ENCODE measurements at regions not wholly inside any gene's neighbourhood (a gene's known extent, or its start where the extent isn't known, plus 50 kb on each side); places are given as distances from the start of the nearest gene placed in this dataset.

DNA sequence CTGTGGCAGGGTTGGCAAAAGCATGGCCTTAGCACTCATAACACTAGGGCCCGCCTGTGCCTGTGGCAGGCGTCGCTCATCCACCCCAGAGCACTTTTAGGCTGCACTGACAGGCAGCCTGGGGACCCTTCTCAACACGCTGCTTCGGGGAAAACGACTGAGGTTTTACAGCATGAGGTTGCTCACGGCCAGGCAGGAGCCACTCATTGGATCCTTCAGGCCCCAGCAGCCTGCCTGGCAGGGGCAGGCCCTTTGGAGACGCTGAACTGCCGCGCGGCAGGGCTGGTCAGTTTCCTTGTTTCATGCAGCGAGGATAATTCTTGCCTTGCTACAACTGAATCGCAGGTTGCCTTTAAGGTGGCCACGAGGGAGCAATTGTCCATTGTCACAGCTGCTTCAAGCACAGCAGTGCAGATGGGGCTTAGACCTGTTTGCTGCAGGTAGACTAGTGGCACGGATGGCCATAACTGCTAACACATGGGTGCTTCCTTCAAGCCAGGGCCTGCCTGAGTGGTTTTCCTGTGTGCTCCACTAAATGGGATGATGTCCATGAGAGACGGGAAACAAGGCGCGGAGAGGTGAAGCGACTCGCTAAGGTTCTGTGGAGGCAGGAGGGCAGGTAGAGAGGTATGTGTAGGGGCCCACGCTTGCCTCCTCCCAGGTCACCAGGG, 49.9 kb upstream of the HS6ST1 start:
- no peak for DNase-seq

DNA sequence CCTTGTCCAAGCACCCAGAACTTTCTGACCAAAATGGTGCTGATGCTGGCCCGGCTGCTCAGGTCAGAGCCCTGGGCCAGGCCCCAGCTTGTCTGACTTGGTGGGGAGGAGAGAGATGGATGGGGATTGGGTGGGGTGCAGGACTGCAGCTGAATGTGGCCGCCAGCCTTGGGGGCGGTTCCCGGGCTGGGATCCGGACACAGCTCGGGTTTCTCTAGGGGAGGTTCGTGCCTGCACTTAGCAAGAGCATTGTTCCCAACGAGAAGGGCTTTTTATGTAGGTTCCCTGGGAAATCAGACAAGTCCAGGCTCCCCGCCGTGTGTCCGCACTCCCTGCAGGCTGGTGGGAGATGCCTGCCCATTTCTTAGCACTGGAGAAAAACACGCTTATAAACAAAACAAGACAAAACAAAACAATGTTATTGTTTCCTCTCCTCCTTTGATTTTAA, 50.5 kb upstream of the HS6ST1 start:
- DNase-seq: no peak

DNA sequence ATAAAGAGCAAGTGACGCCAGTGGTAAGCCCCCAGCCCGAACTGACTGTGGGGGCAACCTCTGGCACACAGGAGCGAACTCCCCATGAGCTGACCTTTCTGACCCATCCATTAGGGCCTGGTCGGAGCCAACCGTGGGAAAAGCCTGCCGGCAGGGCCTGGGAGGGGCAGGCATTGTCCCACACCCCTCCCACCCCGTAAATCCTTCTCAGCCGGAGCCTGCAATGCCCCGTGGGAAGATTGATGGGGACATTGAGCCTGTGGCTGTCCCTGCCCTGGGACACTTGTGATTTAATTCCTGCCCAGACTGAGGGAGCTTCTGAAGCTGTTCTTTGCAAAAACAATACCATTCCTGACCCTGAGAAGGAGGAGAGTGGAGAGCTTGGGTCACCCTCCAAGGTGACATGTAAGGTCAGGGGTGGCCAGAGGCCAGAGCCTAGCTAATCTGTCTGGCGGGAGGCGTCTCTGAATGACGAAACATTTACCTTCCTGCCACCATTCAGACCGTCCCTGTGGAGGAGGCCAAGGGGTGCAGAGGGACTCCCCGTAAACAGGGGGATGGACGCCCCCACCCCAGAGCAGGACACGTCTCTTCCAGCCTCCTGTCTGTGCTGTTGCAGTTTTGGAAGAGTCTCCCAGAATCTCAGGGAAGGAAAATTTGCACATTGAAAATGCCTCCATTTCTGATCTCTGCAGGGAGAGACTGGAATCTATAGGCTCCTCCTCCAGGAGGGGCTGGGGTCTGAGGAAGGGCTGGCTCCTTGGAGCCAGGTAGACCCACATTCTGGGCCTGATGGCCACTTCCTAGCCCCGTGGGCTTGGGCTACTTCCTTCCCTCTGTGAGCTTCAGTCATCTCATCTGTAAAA, 51.2 kb upstream of the HS6ST1 start:
- no peak for DNase-seq

DNA sequence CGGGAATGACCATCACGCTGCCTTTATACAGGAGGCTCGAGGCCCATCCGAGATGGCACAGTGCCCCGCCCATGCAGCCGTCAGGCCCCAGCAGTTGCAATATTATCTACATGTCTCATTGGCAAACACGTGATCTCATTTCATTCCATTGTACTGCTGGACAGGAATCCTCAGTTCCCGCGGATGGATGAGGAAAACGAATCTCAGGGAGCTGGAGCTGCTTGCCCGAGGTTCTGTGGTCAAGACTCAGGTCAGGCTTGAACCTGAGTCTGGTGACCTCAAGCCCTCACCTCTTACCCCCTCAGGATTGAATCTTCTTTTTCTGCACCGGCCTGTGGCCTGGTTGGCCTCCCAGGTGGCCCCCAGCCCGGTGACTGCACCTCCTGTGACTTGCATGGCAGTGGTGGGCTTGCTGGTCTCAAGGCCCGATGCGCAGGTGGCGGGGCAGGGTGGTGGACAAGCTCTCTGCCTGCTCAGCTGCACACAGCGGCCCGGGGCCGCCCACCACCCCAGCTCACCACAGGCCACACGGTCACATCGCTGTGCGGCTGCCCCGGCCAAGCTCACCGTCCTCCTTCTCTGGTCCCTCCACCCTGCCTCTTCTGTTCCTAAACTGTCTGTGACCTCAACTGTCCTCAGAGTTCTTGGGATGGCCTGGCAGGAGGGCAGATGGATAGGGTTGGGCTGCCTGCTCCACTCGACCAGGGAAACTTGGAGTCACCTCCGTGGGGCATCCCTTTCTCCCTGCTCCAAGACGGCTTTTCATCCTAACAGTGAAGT, 52.0 kb upstream of the HS6ST1 start:
- DNase-seq: no peak

DNA sequence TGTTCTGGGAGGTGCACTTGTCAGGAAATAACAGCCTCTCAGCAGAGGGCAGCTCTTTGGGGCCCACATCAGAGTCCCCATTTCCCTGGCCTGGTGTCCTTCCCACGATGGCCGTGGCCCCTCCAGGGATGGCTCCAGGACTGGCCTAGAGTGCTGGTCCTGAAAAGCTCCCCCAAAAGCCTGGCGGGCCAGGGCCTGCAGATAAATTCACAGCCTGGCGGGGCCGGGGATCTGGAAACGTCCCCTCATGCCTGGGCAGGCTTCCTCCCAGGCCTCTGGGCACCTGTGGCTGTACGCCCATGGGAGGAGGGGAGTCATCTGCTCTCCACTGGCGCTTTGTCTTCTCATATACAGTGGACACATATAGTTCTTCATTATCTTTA, 52.6 kb upstream of the HS6ST1 start:
- no peak for DNase-seq

DNA sequence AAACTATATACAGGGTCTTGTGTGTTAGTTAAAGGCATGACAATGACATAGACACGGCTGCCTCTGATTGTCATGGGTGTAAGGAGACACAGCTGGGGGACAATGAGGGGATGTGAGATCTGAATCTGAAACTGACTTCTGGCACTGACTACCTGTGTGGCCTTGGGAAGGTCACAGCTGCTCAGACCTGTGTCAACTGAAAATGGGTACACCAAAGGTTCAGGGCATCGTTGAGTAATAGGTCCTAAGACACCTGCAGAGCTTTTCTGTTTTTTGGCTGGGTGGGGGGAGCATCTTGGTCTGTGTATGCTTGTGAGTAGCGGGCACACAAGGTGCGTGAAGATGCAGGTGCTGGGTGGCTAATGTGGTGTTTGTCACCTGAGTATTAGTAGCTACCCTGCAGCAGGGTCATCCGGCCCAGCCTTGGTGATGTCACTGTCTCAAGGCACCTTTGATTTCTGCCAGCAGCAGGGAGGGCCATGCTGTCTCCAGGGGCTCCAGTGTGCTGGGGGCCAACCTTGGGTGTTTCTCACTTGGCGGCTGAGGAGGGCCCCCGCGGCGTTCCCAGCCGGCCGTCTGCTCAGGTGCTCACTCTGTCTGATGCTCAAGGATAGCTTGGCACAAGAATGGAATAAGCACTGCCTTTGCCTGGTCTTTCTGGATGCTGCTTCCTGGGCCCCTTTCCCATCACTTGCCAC, 53.1 kb upstream of the HS6ST1 start:
- no peak for DNase-seq

DNA sequence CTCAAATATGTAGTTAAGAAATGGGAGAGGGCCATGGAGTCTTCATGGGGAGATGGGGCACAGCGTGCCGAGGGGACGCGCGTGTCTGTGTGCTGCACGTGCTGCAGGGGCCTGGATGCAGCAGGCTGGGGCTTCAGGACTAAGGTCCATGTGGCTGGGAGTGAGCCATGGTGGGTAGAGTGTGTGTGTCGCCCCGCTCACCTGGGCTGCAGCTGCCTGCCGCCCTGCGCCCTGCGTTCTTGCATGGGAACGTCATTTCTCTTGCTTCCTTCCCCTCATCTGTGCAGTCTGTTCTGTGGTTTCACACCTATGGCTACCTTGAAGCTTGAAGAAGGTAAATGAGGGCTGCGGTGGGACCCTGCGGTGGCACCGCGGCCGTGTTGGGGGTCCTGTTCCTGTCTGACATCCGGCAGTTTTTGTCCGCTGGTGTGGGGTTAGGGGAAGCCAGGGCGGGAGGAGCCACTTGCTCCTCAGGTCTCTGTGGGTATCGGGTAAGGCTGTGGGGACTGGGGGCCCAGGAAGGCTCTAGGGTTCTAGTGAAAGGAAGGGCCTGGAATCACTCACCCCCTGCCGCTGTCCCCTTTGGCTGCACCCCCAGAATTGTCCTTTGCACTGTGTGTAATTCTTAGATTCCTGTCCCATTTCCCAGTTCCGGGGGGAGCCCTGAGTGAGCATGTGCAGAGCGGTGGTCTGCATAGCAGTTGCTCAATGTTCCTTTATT, 54.1 kb upstream of the HS6ST1 start:
- DNase-seq: no peak

DNA sequence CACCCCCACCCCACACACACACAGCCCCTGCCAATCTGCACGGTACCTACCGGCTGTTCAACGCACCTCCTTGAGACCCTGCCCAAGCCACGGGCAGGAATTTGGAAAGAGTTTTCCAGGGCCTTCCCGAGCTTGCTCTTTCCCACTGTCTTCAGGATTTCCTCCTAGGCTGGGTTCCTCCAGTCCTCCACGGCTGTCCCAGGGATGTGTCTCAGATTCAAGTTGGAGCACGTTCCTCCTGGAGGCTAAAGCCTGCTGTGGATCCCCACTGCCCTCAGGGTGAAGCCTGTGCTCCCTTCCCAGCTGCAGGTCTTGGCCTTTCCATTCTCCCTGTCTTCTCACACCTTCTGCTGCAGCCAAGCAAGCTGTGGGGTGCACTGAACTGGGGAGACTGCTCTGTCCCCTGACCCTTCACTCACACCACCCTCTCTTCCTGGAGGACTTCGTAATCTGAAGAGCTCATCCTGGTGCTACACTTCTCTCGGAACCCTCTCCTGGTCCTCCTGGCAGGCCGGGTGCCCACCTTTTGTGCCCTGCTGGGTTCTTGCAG, 54.9 kb upstream of the HS6ST1 start:
- no peak for DNase-seq

DNA sequence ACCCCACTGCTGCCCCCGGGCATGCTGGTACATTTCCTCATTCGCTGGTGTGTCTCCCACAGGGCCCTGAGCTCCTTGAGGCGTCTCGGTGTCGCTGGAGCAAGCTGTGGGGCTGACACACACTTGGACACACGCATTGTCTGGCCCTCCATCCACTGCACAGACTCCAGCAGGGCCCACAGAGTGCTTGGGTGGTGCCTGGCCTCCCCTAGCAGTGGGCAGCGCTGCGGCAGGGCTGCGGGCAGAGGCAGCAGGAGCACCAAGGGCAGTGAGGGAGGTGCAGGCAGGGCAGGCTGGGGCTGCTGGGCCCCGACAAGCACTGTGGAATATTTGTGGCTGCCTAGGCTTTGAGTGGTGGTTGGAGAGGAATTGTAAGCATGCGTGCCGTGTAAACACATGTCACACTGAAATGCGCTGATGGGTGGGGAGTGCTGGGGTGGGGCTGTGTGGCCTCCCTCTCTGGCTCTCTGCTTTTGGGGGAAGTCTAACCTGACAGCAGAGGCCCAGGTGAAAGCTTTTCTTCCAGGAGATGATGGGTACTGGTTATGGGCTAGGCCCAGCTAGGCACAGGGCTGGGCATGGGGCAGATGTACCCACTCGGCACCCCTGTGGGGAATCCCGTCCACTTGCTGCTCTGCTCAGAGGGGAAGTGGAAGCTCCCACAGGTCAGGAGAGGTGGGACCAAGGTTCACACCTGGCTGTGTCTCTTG, 55.5 kb upstream of the HS6ST1 start:
- DNase-seq: no peak

DNA sequence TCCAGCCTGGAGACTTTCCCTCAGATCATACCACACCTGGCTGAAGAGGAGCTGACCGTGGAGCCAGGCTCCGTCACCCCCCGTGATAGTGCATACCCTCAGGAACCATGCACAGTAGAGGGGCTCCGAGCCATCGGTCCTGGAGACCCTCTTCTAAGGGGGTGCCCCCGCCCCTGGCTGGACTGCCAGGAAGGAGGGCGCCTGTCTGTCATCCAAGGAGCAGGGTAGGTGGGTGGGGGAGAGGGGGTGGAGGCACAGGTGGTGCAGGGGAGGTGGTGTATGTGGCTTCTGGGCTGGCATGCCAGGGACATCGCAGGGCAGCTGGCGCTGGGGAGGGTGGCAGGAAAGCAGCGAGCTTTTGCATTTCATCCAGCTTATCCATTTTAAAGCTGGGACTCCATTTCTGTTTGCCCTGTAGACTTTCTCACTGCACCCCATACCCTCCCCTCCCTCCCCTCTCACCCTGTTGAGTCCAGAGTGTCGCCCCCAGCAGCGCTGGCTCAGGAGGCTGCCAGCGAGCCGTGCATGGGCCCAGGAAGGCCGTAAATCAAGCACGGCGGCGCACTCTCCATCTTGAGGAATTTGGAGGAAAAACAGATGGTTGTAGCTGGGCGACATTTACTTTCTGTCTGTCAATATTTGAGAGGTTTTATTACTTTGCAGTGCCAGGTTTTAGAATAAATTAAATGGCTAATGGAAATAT, 56.2 kb upstream of the HS6ST1 start:
- DNase-seq: no peak

DNA sequence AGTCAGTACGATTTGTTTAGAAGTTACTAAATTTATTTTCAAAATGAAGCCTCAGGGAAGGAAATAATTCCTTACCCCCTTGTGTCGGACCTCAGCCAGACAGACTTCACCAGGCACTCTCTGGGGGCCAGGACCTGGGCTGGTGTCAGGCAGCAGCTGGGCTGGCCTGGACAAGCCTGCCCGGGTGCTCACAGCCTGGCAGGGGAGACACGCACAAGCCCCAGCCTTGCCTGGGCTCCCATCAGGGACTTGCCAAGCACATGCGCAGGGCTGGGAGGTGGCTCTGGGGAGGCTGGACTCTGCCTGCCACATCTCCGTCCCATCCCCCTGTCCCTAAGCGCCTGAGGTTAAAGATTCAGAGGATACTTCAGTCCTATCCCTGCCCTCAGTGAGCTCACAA, 56.8 kb upstream of the HS6ST1 start:
- DNase-seq: no peak

DNA sequence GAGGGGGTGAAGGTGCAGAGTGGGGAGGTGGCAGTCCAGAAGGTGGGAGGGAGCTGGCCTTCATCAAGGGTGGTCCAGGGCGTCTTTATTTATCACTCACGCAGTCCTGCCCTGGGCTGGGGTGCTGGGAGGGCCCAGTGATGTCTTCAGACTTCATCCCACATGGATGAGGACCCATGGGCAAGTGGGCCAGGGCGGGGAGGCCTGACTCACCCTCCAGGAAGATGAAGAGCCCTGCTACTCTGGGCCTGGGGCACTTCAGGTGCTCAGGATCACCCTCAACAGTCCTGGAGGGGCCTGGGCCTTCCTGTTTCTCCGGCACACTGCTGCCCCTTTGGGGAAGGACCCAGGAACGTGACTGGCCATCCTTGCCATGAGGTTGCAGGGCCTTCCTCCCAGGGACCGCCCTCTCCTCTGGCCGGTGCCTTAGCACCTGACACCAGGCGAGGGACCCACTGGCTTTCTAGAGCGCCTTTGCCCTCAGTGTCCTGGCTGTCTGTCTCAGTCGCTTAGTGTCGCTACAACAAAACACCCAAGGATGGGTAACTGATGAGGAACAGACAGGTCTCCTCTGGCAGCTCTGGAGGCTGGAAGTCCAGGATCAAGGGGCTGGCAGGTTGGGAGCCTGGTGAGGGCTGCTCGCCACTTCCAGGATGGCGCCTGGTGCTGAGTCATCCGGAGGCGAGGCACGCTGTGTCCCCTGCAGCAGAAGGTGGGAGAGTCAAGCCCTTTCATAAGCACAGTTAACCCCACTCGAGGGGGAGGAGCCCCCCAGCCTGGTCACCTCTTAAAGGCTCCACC, 57.8 kb upstream of the HS6ST1 start:
- no peak for DNase-seq

DNA sequence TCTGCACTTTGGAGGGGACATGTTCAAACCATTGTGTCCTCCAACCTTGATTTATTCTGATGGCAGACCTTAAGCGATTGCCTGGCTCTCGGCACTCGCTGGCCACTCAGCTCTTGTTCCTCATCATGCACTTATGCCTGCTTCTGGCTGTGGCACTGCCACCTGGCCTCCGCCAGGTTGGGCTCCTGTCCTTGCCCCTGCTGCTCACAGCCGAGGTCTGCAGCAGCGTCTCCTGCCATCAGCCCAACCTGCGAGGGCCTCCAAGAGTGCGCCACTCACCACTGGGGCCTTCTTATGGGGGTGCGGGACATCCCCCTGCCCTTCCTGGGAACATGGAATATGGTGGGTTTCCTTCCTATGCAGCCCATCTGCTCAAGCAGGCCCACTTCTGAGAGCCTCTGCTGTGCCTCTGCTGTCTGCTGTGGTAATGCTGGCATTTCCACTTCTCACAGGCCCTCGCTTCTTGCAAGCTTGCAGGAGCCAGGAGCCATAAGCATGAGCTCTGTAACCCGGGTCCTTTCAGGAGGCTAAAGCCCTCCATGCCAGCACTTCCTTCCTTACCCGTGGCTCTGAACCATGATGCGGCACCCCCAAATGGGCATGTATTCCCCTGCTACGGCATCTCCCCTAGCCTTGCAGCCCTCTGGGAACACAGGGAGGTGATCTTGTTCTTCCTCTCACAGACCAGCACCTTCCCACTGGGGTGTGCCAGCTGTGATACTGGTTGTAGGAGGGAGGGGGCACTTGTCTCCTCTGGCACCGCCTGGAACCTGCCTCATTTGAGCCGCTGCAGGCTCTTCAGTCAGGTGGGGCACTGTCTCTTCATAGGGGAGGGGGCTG, 58.6 kb upstream of the HS6ST1 start:
- DNase-seq: no peak

DNA sequence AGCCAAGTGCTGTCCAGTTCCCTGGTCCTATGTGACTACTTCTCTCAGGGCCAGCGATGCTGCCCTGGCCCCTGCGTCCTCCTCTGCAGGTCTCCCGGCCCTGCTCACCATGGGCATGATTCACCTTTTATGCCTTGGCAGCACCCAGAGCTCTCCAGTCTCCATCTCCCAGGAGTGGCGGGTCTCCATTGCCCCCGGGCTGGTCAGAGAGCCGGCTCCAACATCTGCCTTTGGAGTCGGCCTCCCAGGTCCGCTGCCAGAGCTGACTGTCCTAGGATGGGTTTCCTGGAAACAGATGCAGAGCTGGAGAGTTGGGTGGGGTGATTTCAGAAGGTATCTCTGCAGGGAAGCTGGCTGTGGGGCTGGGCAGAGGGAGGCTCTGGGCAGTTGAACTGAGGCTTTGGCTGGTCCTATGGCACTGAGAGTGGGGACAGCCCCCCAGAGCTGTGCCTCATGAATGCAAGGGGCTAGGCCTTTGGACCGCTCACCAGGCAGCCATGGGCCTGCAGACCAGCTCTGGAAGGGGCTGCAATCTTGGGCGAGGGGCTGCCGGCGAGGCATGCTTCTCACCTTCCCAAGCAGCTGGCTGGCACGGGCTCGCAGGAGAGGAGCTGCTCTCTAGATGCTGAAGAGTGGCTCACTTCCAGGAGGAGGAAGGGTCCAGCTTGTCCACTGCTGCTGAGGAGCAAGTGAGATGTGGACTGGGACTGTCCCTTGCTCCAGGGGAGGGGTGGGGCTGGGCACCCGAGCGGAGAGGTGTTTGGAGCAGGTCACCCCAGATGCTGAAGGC, 59.8 kb upstream of the HS6ST1 start:
- no peak for DNase-seq

DNA sequence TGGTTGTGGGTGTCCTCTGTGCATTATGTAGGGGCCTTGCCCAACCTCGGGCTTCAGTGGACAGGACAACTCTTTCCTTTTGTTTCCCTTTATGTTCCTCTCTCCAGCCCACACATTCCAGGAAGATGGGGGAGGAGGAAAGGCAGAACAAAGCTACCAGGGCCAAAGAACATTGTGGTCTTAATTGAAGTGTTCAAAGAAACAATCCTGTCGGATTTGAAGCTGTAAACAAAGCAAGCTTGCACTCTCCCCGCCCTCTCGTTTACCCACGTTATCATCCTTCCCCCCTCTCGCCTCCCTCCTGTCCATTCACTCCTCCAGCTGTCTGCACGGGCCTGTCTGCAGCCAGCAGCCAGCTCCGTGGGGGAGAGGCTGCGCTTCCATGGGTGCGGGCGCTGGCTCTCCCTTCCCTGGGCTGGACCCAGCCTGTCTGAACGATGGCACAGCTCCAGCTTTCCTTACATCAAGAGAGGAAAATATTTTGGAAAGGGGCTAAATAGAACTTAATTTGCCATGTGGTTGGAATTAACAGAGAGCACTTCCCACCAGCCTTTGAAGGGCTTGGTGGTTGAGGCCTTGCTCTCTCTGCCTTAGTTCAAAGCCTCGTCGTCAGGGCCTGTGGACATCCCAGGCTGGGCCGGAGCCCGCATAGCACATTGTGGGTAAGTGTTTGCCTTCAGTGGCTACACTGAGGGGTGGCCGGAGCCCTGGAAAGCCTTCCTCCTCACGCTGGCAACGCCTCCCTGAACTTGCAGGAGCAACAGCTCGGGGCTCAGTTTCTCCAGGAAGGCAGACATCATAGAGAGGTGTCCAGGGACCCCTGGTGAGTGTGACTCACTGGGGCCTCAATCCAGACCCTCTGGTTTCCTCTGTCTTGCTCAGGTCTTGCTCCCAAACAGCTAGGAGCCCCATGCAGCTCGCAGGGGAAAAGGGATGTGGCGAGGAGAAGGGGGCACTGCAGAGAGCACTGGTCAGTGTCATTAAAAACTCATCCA, 60.6 kb upstream of the HS6ST1 start:
- DNase-seq: no peak

DNA sequence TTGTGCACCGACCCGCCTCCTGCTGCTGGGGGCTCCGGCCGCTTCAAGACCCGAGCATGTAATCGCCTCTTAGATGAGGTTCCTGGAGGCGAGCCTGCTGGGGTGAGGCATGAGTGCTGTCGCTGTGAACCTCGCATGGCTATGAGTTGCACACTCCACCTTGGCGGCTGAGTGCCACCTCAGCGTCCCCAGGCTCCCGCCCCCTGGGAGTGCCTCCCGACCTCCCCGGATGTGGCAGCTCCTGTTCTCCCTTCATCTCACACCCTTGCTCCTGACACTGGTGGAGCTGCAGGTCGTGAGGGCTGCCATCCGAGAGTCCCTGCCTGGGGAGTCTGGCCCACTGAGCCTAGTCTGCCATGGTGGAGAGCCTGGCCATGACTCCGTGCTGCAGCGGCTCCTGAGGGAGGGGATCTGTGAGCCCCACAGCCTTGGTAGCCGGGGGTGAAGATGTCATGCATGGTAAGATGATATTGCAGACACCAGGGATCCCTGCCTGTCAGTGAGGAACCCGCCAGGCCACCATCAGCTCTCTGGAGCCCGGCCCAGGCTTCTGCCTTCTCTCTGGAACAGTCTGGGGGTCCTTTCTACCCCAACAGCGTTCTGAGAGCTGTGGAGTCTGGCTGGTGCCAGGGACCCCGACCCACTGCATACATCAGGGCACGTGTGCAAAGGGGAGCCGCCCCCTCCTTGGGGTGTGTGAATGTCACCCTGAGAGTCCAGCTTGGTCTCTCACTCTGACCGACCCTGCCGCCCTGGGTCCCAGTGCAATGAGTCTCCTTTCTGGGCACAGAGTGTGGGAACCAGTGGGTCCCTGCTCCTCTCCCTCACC, 61.6 kb upstream of the HS6ST1 start:
- no peak for DNase-seq

Data from cerebellar nuclear complex (tissue), 1 donor.